Transverse colon (tissue), 4 donors: ENCODE measurements at regions not wholly inside any gene's neighbourhood (a gene's known extent, or its start where the extent isn't known, plus 50 kb on each side); places are given as distances from the start of the nearest gene placed in this dataset.

ENCODE experiments used
- POLR2A ChIP-seq: fragments of 450-650 bp; IDR thresholded peaks from one replicate; pipeline ENCODE4 v1.6.1; 2016; ENCODE audit warnings: antibody characterized with exemption, mild to moderate bottlenecking, moderate library complexity
- POLR2AphosphoS5 ChIP-seq, 3 donors: sonication (generic); formaldehyde crosslinking; IDR thresholded peaks; one replicate each; pipeline ENCODE4 v1.6.1; 2016; ENCODE audit warnings: antibody characterized with exemption in 3 of 3
- TF ChIP-seq, protein P1 (sequence below), 5 experiments: fragments of 200-600 bp in 3 of 5; fragments of 450-650 bp in 2 of 5; sonication (generic) in 3 of 5; IDR thresholded peaks; 1 replicate in 2 of 5; 2 replicates in 3 of 5; pipeline ENCODE4 v1.5.1; 2016 to 2017; ENCODE audit warnings: antibody characterized with exemption in 5 of 5, inconsistent platforms in 3 of 5, mild to moderate bottlenecking in 2 of 5, moderate library complexity in 1 of 5

DNA sequence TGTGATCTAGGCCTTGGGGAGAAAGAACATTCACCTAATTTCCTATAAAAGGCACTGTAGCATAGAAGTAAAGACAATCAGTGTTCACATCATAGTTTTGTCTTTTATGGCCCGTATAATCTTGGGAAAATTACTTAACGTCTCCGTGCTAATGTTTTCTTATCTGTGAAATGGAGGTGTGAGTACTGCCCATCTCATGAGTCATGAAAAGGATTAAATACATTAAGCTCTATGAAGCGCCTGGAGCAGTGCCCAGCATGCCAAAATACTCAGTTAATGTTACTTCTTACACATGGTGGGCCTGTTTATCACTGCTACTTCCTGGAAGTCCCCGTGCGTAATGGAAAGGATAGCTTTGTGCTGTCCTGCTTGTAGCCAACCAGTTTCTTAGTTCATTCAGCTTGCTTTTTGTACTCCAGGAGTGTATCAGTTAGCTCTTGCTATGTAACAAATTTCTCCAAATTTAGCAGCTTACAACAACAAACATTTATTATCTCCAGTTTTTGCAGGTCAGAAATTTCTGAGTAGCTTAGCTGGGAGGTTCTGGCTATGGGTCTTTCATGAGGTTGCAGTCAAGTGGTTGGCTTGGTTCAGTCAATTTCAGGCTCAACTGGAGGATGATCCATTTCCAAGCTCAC is 103.6 kb upstream of the BMP2 start:
- TF ChIP-seq, protein P1, sequence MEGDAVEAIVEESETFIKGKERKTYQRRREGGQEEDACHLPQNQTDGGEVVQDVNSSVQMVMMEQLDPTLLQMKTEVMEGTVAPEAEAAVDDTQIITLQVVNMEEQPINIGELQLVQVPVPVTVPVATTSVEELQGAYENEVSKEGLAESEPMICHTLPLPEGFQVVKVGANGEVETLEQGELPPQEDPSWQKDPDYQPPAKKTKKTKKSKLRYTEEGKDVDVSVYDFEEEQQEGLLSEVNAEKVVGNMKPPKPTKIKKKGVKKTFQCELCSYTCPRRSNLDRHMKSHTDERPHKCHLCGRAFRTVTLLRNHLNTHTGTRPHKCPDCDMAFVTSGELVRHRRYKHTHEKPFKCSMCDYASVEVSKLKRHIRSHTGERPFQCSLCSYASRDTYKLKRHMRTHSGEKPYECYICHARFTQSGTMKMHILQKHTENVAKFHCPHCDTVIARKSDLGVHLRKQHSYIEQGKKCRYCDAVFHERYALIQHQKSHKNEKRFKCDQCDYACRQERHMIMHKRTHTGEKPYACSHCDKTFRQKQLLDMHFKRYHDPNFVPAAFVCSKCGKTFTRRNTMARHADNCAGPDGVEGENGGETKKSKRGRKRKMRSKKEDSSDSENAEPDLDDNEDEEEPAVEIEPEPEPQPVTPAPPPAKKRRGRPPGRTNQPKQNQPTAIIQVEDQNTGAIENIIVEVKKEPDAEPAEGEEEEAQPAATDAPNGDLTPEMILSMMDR (IDR thresholded peaks at IDR 0.05), result no peak
- TF ChIP-seq POLR2A (no peak), POLR2AphosphoS5 (IDR thresholded peaks at IDR 0.05) (peak in 1 of 3 donors; percentile 27)
